K562 (cell line): ENCODE measurements at regions not wholly inside any gene's neighbourhood (a gene's known extent, or its start where the extent isn't known, plus 50 kb on each side); places are given as distances from the start of the nearest gene placed in this dataset.

Source experiments
- ATAC-seq: fragments of 200-7000 bp; cut with Tn5 transposase; 3 replicates; pipeline ENCODE4 v1.9.1; 2020; ENCODE audit warnings: moderate library complexity
- BruUV-seq: library from RNA; stranded (reverse); fragments of 400-500 nt; replicated peaks from 2 replicates; lab custom pipeline; 2021; lab: Mats Ljungman, UMichigan
- CTCF ChIA-PET: fragments of 300-600 bp; formaldehyde crosslinking; extraction: SDS; loops from one replicate; lab custom pipeline; 2021; ENCODE audit warnings: low intra/inter-chr PET ratio; lab: Yijun Ruan, JAX
- POLR2A ChIA-PET: fragments of 300-600, 350-650 bp; sonication (Branson Sonifier 250); formaldehyde crosslinking; extraction: SDS; loops from one replicate; lab custom pipeline; 2021; ENCODE audit warnings: antibody characterized with exemption, inconsistent platforms; lab: Yijun Ruan, JAX
- DNase-seq, 4 experiments: peaks; one replicate each; pipeline versions ENCODE4 v3.0.0 to v3.0.0-alpha.2; 2011 to 2018; ENCODE audit warnings: low spot score in 3 of 4, mixed read lengths in 3 of 4; ENCODE audit errors: extremely low read depth in 1 of 4
- FAIRE-seq: peaks from 2 replicates; lab custom pipeline; 2011; peaks lifted over from hg19 to GRCh38; lab: Jason Lieb, UNC
- H2AFZ ChIP-seq: 2 replicates; pipeline ENCODE4 v1.6.0; 2011; ENCODE audit warnings: low read depth, low read length, control low read depth, inconsistent platforms
- H3K27ac ChIP-seq: fragments of 200-600 bp; 3 replicates; pipeline ENCODE4 v1.8.0; 2011; ENCODE audit warnings: low read depth, mild to moderate bottlenecking, control low read depth, inconsistent platforms, low read length, moderate library complexity, mixed read lengths; ENCODE audit errors: extremely low read depth
- H3K27me3 ChIP-seq, 2 experiments: fragments of 300-600 bp in 1 of 2; 2 replicates in 1 of 2; 3 replicates in 1 of 2; pipeline versions ENCODE4 v1.6.0 to v1.8.0; 2011; ENCODE audit warnings: inconsistent platforms in 2 of 2, low read length in 2 of 2, mild to moderate bottlenecking in 1 of 2, mixed read lengths in 1 of 2, moderate library complexity in 1 of 2; ENCODE audit not compliant: control insufficient read depth in 2 of 2, insufficient read depth in 2 of 2
- H3K36me3 ChIP-seq: fragments of 300-600 bp; 3 replicates; pipeline ENCODE4 v1.8.0; 2011; ENCODE audit warnings: mild to moderate bottlenecking, low read length, inconsistent platforms; ENCODE audit not compliant: control insufficient read depth, insufficient read depth
- H3K4me1 ChIP-seq, 2 experiments: fragments of 200-600 bp in 1 of 2; replicated peaks in 1 of 2; 2 replicates in 1 of 2; 3 replicates in 1 of 2; pipeline versions ENCODE4 v1.5.1 to v1.8.0; 2011; ENCODE audit warnings: inconsistent platforms in 2 of 2, low read length in 2 of 2, mild to moderate bottlenecking in 1 of 2, mixed read lengths in 1 of 2, moderate library complexity in 1 of 2; ENCODE audit not compliant: control insufficient read depth in 2 of 2, insufficient read depth in 2 of 2
- H3K4me2 ChIP-seq: 2 replicates; pipeline ENCODE4 v1.6.1; 2011; ENCODE audit warnings: low read length, control low read depth, inconsistent platforms, mixed read lengths; ENCODE audit not compliant: insufficient read depth
- H3K4me3 ChIP-seq: fragments of 200-600 bp; sonication (generic), shearing (Covaris generic); 2 replicates; pipeline ENCODE4 v1.5.1; 2016; ENCODE audit warnings: control low read depth, inconsistent platforms
- H3K79me2 ChIP-seq: fragments of 200-600 bp; 3 replicates; pipeline ENCODE4 v1.8.0; 2011; ENCODE audit warnings: low read length, inconsistent platforms; ENCODE audit not compliant: control insufficient read depth, insufficient read depth
- H3K9ac ChIP-seq, 2 experiments: 2 replicates each; pipeline versions ENCODE4 v1.6.0 to v1.6.1; 2011; ENCODE audit warnings: low read depth in 2 of 2, low read length in 2 of 2, control low read depth in 1 of 2, inconsistent platforms in 1 of 2, mild to moderate bottlenecking in 1 of 2, mixed read lengths in 1 of 2; ENCODE audit not compliant: insufficient read depth in 1 of 2
- H3K9me1 ChIP-seq: one replicate; pipeline ENCODE4 v1.6.0; 2011; ENCODE audit warnings: inconsistent platforms, mild to moderate bottlenecking, low read length, moderate library complexity; ENCODE audit not compliant: control insufficient read depth, insufficient read depth
- H3K9me3 ChIP-seq: replicated peaks from 2 replicates; pipeline ENCODE4 v1.5.1; 2011; ENCODE audit warnings: low read depth, low read length, inconsistent platforms; ENCODE audit not compliant: control insufficient read depth, insufficient read depth
- H4K20me1 ChIP-seq: replicated peaks from 2 replicates; pipeline ENCODE4 v1.6.1; 2011; ENCODE audit warnings: low read length, inconsistent platforms, mixed read lengths; ENCODE audit not compliant: control insufficient read depth, insufficient read depth
- BRD9 ChIP-seq: fragments of 450-650 bp; IDR thresholded peaks from 2 replicates; pipeline ENCODE4 v1.6.1; 2018; ENCODE audit warnings: low read depth; ENCODE audit not compliant: partially characterized antibody
- ELF1 ChIP-seq: fragments of 200-800 bp; sonication (Bioruptor generic); IDR thresholded peaks from 2 replicates; pipeline ENCODE4 v1.6.1; 2016; ENCODE audit warnings: missing genetic modification characterization, missing compliant biosample characterization
- FOXJ2 ChIP-seq: fragments of 200-800 bp; sonication (Bioruptor generic); IDR thresholded peaks from 2 replicates; pipeline ENCODE4 v1.6.1; 2016; ENCODE audit warnings: missing genetic modification characterization, missing compliant biosample characterization
- NCOA6 ChIP-seq: fragments of 450-650 bp; IDR thresholded peaks from 2 replicates; pipeline ENCODE4 v1.6.1; 2017; ENCODE audit warnings: mild to moderate bottlenecking
- NFRKB ChIP-seq: fragments of 450-650 bp; IDR thresholded peaks from 2 replicates; pipeline ENCODE4 v1.6.1; 2016; ENCODE audit warnings: low read depth
- SMARCB1 ChIP-seq: IDR thresholded peaks from 2 replicates; pipeline ENCODE4 v1.6.1; 2011; ENCODE audit warnings: improper control_type of control experiment, low read depth; ENCODE audit not compliant: insufficient read length
- SPI1 ChIP-seq: IDR thresholded peaks from 2 replicates; pipeline ENCODE4 v1.6.1; 2011; ENCODE audit warnings: low read depth, low read length, control low read depth, borderline replicate concordance
- SRF ChIP-seq, 2 experiments: fragments of 250-450, 450-650 bp in 1 of 2; sonication (Bioruptor Pico) in 1 of 2; sonication (generic) in 1 of 2; formaldehyde crosslinking; IDR thresholded peaks; 2 replicates each; pipeline versions ENCODE4 v1.5.0 to v1.5.1; 2020 to 2022; ENCODE audit warnings: mild to moderate bottlenecking in 1 of 2, missing genetic modification reagents in 1 of 2
- ZNF780A ChIP-seq: fragments of 250-450 bp; sonication (Bioruptor Pico); IDR thresholded peaks from 2 replicates; pipeline ENCODE4 v1.5.0; 2021; ENCODE audit warnings: mild to moderate bottlenecking
- WGBS: fragments of 100-300 bp; shearing (Covaris generic); methylation state at CpG from one replicate; pipeline ENCODE4 v1.1.6; 2016; ENCODE audit warnings: low coverage, mixed read lengths; ENCODE audit not compliant: insufficient coverage; ENCODE audit errors: missing lambda C conversion rate; 5-methylcytosine and 5-hydroxymethylcytosine counted together
- in situ Hi-C: fragments of 300-500 bp; cut with MboI; formaldehyde crosslinking; loops from 4 replicates; pipeline ENCODE4 v1.15.0; 2018; ENCODE audit warnings: inconsistent platforms, mixed read lengths
- intact Hi-C: fragments of 100-400 bp; cut with micrococcal nuclease; formaldehyde crosslinking; loops from 2 replicates; pipeline ENCODE4 v1.14.2; 2022

GRCh38 chr4:162957521-162958143 is 209.1 kb downstream of the NAF1 start:
- Histone ChIP-seq H3K27me3 (no peaks in the 10 kb centered on the region), H3K4me2 (no peak overlapping the region), H3K79me2 (no peaks in the 10 kb centered on the region), H3K9me1 (no peaks in the 10 kb centered on the region), H2AFZ (no peak overlapping the region), H3K9me3 (no peaks in the 10 kb centered on the region), H3K27ac (no peak overlapping the region), H3K4me3 (no peak overlapping the region), H4K20me1 (no peaks in the 10 kb centered on the region; the same call in 1 of the 2 replicates), H3K4me1 (no peaks in the 10 kb centered on the region), H3K9ac (no peak overlapping the region), H3K36me3 (no peaks in the 10 kb centered on the region)
- 0% methylated on average over 3 of the region's 3 CpGs for WGBS
- intact Hi-C loops = no loop called here
- BruUV-seq = no TSS peak
- POLR2A ChIA-PET = interaction anchor here (0.6 kb wide), 1 partner anchor 13 kb away, joined by 3 read pairs; no protein-coding TSS in a partner anchor
- no peak for FAIRE-seq
- no peak for DNase-seq
- no peak for TF ChIP-seq ZNF780A
- no peak for TF ChIP-seq SRF (CRISPR knock-in tag; IDR thresholded peaks at IDR 0.05)
- TF ChIP-seq NCOA6 = no peak
- no peak for TF ChIP-seq NFRKB
- TF ChIP-seq ELF1 (tag) = no peak
- TF ChIP-seq BRD9 = no peak
- TF ChIP-seq SPI1 = peak; percentile 77
- in situ Hi-C loops = no loop called here
- ATAC-seq = no peak
- CTCF ChIA-PET = no interaction called here

- DNase-seq (no peak), ATAC-seq (no peak), FAIRE-seq (no peak)
- Histone ChIP-seq H3K79me2 (no peaks in the 10 kb centered on the region), H3K9me3 (no peaks in the 10 kb centered on the region), H4K20me1 (no peaks in the 10 kb centered on the region; the same call in 1 of the 2 replicates), H3K27ac (no peak overlapping the region), H3K4me1 (no peaks in the 10 kb centered on the region), H3K9ac (no peak overlapping the region), H3K27me3 (no peaks in the 10 kb centered on the region), H3K36me3 (no peaks in the 10 kb centered on the region), H3K4me3 (no peak overlapping the region), H2AFZ (no peak overlapping the region), H3K4me2 (no peak overlapping the region), H3K9me1 (no peaks in the 10 kb centered on the region)
- ChIA-PET POLR2A (no interaction called here), CTCF (no interaction called here)
- in situ Hi-C loops (no loop called here), intact Hi-C loops (no loop called here)
- WGBS = 0% methylated on average over 2 of the region's 2 CpGs
- no TSS peak for BruUV-seq
- TF ChIP-seq FOXJ2 (tag) (no peak), SMARCB1 (no peak)
Observed at GRCh38 chr4:162954976-162955375, 211.7 kb downstream of the NAF1 start.
